H1 (cell line): ENCODE measurements at regions not wholly inside any gene's neighbourhood (a gene's known extent, or its start where the extent isn't known, plus 50 kb on each side); places are given as distances from the start of the nearest gene placed in this dataset.

ENCODE experiments used
- BRCA1 ChIP-seq: IDR thresholded peaks from 2 replicates; pipeline ENCODE4 v1.6.1; 2012; ENCODE audit warnings: low read depth, low read length, improper control_type of control experiment
- CHD1 ChIP-seq: IDR thresholded peaks from 2 replicates; pipeline ENCODE4 v1.6.1; 2012; ENCODE audit warnings: low read depth, low read length, improper control_type of control experiment
- CHD7 ChIP-seq: fragments of 300-600 bp; sonication (generic); IDR thresholded peaks from 2 replicates; pipeline ENCODE4 v1.7.1; 2012; ENCODE audit warnings: low read length, moderate library complexity, mild to moderate bottlenecking, inconsistent platforms; ENCODE audit not compliant: insufficient replicate concordance
- GTF2F1 ChIP-seq: IDR thresholded peaks from 2 replicates; pipeline ENCODE4 v1.6.1; 2012; ENCODE audit warnings: low read depth, low read length, improper control_type of control experiment, borderline replicate concordance
- POLR2A ChIP-seq, 2 experiments: IDR thresholded peaks; 1 replicate in 1 of 2; 2 replicates in 1 of 2; pipeline ENCODE4 v1.6.1; 2011; ENCODE audit warnings: low read depth in 2 of 2, low read length in 2 of 2, mild to moderate bottlenecking in 2 of 2; ENCODE audit errors: control extremely low read depth in 1 of 2
- RNF2 ChIP-seq: fragments of 200-900, 300-1000 bp; sonication (generic); IDR thresholded peaks from 2 replicates; pipeline ENCODE4 v1.7.1; 2016; ENCODE audit warnings: borderline replicate concordance, low read depth, mild to moderate bottlenecking, antibody characterized with exemption, low read length; ENCODE audit not compliant: poor library complexity, severe bottlenecking; ENCODE audit errors: missing control alignments
- SRF ChIP-seq: IDR thresholded peaks from 2 replicates; pipeline ENCODE4 v1.6.1; 2011; ENCODE audit warnings: mild to moderate bottlenecking, low read depth, low read length, moderate library complexity
- TAF7 ChIP-seq: optimal IDR thresholded peaks from 2 replicates; pipeline ENCODE3; 2011; ENCODE audit warnings: low read depth, mild to moderate bottlenecking, inconsistent platforms, low read length, moderate library complexity, borderline replicate concordance
- USF2 ChIP-seq: IDR thresholded peaks from 2 replicates; pipeline ENCODE4 v1.6.1; 2011; ENCODE audit warnings: low read length, improper control_type of control experiment
- ZNF274 ChIP-seq: IDR thresholded peaks from 2 replicates; pipeline ENCODE4 v1.7.0; 2012; ENCODE audit warnings: low read length, borderline replicate concordance; ENCODE audit errors: extremely low read depth
- TF ChIP-seq, protein P1 (sequence below): IDR thresholded peaks from 2 replicates; pipeline ENCODE4 v1.6.1; 2012; ENCODE audit warnings: inconsistent platforms

DNA sequence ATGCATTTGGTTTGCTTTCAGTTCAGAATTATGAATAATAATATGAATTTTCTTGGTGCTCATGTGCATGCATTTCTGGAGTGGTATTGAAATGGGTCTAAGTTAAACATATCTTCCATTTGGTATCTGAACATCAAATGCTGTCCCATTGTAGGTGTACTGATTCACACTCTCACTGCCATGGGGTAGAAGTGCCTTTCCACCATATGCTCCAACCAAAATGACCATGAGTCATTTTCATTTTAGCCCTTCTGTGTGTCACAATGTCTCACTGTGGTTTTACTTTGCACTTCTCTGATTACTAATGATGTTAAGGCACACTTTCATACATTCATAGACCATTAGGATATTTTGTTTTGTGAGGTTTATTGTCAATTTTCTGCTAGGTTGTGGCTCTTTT lies 211.9 kb downstream of the HAO1 start (continued):
- TF ChIP-seq CHD7 (no peak), POLR2A (IDR thresholded peaks at IDR 0.05; ENCODE audit: control extremely low read depth in 1 of 2, low read depth in 2 of 2, low read length in 2 of 2) (no peak), BRCA1 (no peak), GTF2F1 (no peak), TAF7 (no peak), RNF2 (no peak), SRF (no peak), USF2 (no peak), ZNF274 (no peak), CHD1 (no peak)
- TF ChIP-seq, protein P1, sequence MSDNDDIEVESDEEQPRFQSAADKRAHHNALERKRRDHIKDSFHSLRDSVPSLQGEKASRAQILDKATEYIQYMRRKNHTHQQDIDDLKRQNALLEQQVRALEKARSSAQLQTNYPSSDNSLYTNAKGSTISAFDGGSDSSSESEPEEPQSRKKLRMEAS, result no peak
